HG03097 (cell line): ENCODE measurements at regions not wholly inside any gene's neighbourhood (a gene's known extent, or its start where the extent isn't known, plus 50 kb on each side); places are given as distances from the start of the nearest gene placed in this dataset.
"Not testable (repeated sequence)": the region's sequence is repeated elsewhere in the genome, so short reads cannot be mapped to it uniquely, and the experiment has no call there.

Source experiments
- ATAC-seq: cut with Tn5 transposase; IDR thresholded peaks from one replicate; pipeline ENCODE4 v1.9.1; 2021; ENCODE audit not compliant: unreplicated experiment, low FRiP score

- ATAC-seq = no peak
Measured at GRCh38 chr4:53722110-53722509, 130.8 kb upstream of the LNX1 start.

GRCh38 chr4:53721263-53721662 lies 130.0 kb upstream of the LNX1 start:
- ATAC-seq = no peak

DNA sequence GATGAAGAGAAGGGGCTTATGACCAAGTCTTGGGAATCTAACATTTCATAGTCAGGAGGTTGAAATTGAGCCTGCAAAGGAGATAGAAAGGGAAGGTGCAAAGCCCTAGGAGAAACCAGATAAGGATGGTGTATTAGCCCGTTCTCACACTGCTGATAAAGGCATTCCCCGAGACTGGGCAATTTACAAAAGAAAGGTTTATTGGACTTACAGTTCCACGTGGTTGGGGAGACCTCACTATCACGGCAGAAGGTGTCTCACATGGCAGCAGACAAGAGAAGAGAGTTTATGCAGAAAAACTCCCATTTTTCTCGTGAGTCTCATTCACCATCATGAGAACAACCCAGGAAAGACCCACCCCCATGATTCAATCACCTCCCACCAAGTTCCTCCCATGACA lies 129.5 kb upstream of the LNX1 start:
- ATAC-seq = no peak

DNA sequence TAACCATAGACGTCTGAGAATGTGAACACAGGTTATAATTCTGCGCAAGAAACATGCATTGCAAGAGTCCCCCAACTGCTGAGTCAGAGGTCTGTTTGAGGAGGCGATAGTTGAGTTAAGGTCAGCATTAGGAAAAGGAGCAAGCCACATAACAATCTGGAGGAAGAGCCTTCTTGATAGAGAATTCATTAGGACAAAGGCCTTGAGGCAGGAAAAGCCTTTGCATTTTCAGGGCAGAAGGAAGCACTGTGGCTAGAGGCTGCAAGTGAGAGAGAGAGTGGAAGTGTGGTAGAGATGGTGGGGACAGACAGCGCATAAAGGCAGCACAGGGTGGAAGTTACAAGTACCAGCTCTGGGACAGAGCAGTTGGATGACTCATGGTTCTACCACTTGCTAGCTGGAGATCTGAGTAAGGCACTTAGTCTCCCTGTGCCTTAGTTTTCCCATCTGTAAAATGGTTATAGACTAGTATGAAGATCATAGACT lies 125.8 kb upstream of the LNX1 start:
- no peak for ATAC-seq

GRCh38 chr4:53716471-53717063 lies 125.3 kb upstream of the LNX1 start:
- no peak for ATAC-seq

- ATAC-seq = no peak
Measured at GRCh38 chr4:53716011-53716410, 124.7 kb upstream of the LNX1 start.

- ATAC-seq = no peak
Measured at GRCh38 chr4:53714236-53715140, 123.2 kb upstream of the LNX1 start.

DNA sequence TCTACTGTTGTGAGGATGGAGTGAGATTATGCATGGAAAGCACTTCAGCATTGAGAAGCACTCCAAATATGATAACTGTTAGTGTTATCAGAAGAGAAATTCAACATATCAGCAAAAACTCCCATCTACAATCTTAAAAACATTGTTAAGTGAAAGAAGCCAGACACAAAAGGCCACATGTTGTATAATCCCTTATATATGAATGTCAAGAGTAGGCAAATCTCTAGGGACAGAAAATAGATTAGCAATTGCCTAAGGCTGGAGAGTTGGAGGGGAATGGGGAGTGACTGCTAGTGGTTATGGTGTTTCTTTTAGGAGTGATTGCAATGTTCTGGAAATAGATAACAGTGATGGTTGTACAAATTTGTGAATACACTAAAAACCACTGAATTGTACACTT lies 122.5 kb upstream of the LNX1 start:
- ATAC-seq = no peak

DNA sequence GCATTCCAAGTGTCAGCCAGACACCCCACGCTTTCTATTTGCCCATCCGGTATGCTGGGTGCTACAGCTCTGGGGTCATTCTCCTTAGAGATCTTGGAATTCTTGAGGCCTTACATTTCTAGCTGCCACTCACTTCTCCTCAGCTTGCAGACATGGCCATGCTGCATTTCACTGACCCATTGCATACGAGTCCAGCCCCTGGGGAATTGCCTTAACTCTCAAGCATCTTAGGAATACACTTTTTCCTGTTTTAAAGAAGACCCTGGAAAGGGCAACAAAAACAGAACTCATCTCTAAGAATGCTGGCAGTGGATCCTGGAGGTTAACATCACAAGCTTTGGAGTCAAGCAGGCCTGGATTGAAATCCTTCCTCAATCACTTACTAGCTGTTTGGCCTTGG lies 122.0 kb upstream of the LNX1 start:
- no peak for ATAC-seq

DNA sequence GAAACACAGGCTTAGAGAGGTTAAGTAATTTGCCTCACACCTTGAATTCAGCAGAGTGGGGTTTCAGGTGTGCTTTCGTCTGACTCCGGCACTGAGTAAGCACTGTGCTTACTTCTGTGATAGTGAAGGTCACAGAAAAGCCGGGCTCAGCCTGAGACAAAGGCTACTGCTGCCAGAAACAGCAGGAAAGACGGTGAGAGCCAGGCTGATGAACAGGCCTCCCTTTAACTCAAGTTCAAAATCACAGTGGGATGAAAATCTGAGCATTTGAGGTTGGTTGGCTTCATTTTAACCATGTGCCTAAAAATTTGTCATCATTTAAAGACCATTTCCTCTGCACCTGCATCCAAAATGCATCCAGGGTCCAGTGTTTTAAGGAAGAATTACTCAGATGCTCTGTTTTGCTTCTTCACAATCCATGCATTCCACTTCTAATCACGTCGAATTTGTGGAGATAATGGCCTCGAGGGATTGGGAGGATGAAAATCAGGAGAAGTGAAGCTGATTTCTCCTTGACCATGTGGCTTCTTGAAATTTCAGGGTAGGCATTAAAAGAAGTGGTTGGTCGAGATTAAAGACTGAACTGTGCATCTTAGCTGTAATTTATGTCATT lies 121.2 kb upstream of the LNX1 start:
- ATAC-seq = no peak

DNA sequence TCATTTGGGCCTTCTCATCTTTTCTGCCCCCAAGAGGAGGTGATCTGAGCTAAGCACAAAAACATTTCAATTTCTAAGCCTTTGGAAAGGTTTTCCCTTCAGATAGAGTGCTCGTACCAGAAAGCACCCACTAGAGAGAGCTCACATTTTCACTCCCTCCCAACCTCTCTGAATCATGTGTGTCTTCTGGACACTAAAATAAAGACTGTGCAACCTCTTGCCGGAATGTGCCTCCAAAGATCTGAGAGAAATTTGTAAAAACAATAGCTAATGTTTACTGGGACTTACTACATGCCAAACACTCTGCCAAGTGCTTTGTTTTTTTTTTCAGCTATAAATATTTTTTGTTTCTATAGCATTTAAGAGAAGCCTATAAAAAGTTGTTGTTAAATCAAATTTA lies 120.6 kb upstream of the LNX1 start:
- ATAC-seq = no peak

DNA sequence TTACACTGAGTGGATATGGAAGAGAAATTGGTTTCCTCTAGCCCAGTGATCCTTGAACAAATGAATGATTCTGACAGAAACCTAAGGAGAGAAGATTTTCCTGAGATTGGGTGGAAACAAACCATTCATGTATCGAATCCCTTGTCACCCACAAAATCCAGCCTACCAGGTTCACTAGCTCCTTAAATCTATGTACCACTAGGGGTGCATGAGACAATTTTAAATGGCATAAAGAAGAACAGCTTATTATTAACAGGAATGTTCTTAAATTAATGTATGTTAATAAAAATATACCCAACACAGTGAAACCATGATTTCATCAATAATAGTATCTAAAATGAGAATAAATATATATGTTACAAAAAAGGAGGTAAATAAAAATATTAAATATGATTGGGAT lies 118.4 kb upstream of the LNX1 start:
- ATAC-seq = no peak

GRCh38 chr4:53707491-53707890 lies 116.2 kb upstream of the LNX1 start:
- ATAC-seq = no peak

- no peak for ATAC-seq
Measured at GRCh38 chr4:53706422-53707032, 115.2 kb upstream of the LNX1 start.

- no peak for ATAC-seq
Measured at GRCh38 chr4:53705972-53706371, 114.7 kb upstream of the LNX1 start.

GRCh38 chr4:53705151-53705764 lies 114.0 kb upstream of the LNX1 start:
- no peak for ATAC-seq

DNA sequence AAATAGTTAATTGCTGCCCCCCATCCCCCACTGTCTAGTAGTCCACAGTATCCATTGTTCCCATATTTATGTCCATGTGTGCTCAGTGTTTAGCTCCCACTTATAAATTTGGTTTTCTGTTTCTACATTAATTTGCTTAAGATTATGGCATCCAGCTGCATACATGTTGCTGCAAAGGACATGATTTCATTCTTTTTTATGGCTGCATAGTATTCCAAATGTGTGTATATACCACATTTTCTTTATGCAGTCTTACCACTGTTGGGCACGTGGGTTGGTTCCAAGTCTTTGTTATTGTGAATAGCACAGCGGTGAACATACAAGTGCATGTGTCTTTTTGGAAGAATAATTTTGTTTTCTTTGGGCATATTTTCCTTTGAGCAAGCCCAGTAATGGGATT lies 113.0 kb upstream of the LNX1 start:
- ATAC-seq = no peak

DNA sequence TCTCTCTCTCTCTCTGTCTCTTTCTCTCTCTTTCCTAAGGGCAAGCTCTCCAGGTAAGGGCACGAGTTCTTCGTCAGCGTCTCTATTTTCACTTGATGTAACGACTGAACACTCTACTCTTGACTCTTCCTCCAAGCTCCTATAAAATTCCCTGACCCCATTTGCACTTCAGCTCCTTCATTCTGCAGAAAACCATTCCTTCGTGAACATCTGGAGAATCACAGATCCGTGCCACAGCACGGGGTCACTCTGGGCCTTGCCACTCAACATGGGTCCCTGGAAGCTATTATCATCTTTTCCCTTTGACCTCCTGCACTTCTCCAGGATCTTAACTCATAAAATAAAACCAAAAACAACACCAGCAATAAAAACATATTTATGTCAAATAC lies 112.0 kb upstream of the LNX1 start:
- no peak for ATAC-seq

- peak; percentile 85 for ATAC-seq
Measured at GRCh38 chr4:53702334-53703266, 111.3 kb upstream of the LNX1 start.

- not testable (repeated sequence) for ATAC-seq
Measured at GRCh38 chr4:53701260-53701659, 110.0 kb upstream of the LNX1 start.
